A549 (cell line): ENCODE measurements at regions not wholly inside any gene's neighbourhood (a gene's known extent, or its start where the extent isn't known, plus 50 kb on each side); places are given as distances from the start of the nearest gene placed in this dataset.
A peak's percentile ranks its signal among the peaks of the same experiment; 100 is the strongest.

Source experiments
- KDM1A ChIP-seq: fragments of 200-600 bp; sonication (generic); IDR thresholded peaks from 2 replicates; pipeline ENCODE4 v1.6.1; 2016; ENCODE audit warnings: low read depth, mild to moderate bottlenecking
- MAFK ChIP-seq: fragments of 450-650 bp; IDR thresholded peaks from 2 replicates; pipeline ENCODE4 v1.6.1; 2014; ENCODE audit not compliant: partially characterized antibody
- MYC ChIP-seq: IDR thresholded peaks from 2 replicates; pipeline ENCODE4 v1.6.1; 2012; ENCODE audit warnings: mild to moderate bottlenecking, inconsistent platforms, low read length, improper control_type of control experiment, borderline replicate concordance
- NR3C1 ChIP-seq: fragments of >200 bp; sonication (Bioruptor Twin); formaldehyde crosslinking; IDR thresholded peaks from 3 replicates; pipeline ENCODE4 v1.6.1; 2017
- PHF8 ChIP-seq: fragments of 200-600 bp; sonication (generic); IDR thresholded peaks from 2 replicates; pipeline ENCODE4 v1.6.1; 2016; ENCODE audit warnings: low read depth, mild to moderate bottlenecking, antibody characterized with exemption, moderate library complexity, borderline replicate concordance
- POLR2A ChIP-seq: IDR thresholded peaks from 2 replicates; pipeline ENCODE4 v1.6.1; 2012; ENCODE audit warnings: mild to moderate bottlenecking, low read length
- RARB ChIP-seq: fragments of 250-450 bp; sonication (Bioruptor Pico); IDR thresholded peaks from 2 replicates; pipeline ENCODE4 v1.8.0; 2021; ENCODE audit warnings: mild to moderate bottlenecking, moderate library complexity
- RFX5 ChIP-seq: fragments of 450-650 bp; IDR thresholded peaks from 2 replicates; pipeline ENCODE4 v1.7.1; 2014; ENCODE audit warnings: antibody characterized with exemption, mild to moderate bottlenecking, moderate library complexity
- SMC3 ChIP-seq: fragments of >200 bp; sonication (Bioruptor Twin); formaldehyde crosslinking; IDR thresholded peaks from 3 replicates; pipeline ENCODE4 v1.6.1; 2018; ENCODE audit warnings: inconsistent platforms
- ZNF302 ChIP-seq: fragments of 250-450 bp; sonication (Bioruptor Pico); IDR thresholded peaks from 2 replicates; pipeline ENCODE4 v1.9.0; 2021; ENCODE audit warnings: inconsistent platforms, mild to moderate bottlenecking, moderate library complexity
- TF ChIP-seq, protein P1 (sequence below): fragments of >200 bp; sonication (Bioruptor Twin); formaldehyde crosslinking; IDR thresholded peaks from 3 replicates; pipeline ENCODE4 v1.5.1; 2016
- TF ChIP-seq, protein P2 (sequence below): fragments of >200 bp; sonication (Bioruptor Twin); formaldehyde crosslinking; IDR thresholded peaks from 2 replicates; pipeline ENCODE4 v1.6.1; 2016

DNA sequence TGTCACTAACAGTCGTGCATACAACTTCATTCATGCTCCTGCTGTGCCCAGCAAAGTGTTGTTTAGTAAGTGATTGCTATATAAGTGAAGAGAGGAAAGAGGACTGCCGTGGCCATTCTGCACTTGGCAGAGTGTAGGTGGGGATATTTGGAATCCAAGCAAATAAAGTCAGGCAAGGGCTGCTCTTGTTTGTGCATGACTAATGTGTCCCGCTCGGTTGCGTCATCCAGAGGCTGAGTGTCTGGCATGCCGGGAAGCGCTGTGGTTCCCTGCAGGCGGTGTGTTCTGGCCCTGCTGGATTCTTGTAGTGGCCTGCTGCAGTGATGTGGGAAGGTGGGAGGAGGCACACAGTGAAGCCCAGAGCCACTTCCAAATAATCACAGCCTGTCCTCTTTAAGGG, 136.9 kb upstream of the ANKH start:
- TF ChIP-seq, protein P1, sequence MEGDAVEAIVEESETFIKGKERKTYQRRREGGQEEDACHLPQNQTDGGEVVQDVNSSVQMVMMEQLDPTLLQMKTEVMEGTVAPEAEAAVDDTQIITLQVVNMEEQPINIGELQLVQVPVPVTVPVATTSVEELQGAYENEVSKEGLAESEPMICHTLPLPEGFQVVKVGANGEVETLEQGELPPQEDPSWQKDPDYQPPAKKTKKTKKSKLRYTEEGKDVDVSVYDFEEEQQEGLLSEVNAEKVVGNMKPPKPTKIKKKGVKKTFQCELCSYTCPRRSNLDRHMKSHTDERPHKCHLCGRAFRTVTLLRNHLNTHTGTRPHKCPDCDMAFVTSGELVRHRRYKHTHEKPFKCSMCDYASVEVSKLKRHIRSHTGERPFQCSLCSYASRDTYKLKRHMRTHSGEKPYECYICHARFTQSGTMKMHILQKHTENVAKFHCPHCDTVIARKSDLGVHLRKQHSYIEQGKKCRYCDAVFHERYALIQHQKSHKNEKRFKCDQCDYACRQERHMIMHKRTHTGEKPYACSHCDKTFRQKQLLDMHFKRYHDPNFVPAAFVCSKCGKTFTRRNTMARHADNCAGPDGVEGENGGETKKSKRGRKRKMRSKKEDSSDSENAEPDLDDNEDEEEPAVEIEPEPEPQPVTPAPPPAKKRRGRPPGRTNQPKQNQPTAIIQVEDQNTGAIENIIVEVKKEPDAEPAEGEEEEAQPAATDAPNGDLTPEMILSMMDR: no peak
- no peak for TF ChIP-seq RFX5
- 0 out of 3 replicates have a peak, but pooled peaks have one; percentile 28 for TF ChIP-seq SMC3
- no peak for TF ChIP-seq NR3C1
- TF ChIP-seq RARB (CRISPR knock-in tag): no peak
- no peak for TF ChIP-seq PHF8
- no peak for TF ChIP-seq MAFK
- no peak for TF ChIP-seq ZNF302 (CRISPR knock-in tag)
- no peak for TF ChIP-seq MYC
- TF ChIP-seq KDM1A: no peak
- TF ChIP-seq, protein P2, sequence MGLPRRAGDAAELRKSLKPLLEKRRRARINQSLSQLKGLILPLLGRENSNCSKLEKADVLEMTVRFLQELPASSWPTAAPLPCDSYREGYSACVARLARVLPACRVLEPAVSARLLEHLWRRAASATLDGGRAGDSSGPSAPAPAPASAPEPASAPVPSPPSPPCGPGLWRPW: 0 out of 2 replicates have a peak, but pooled peaks have one; percentile 32
- TF ChIP-seq POLR2A: no peak
